ENCODE measurements at regions not wholly inside any gene's neighbourhood (a gene's known extent, or its start where the extent isn't known, plus 50 kb on each side); places are given as distances from the start of the nearest gene placed in this dataset.

GRCh38 chr16:86030116-86030515, 131.2 kb downstream of the IRF8 start:
- TF ChIP-seq SRF (IDR thresholded peaks at IDR 0.05; ENCODE audit: low read depth) = no peak
- no peak for TF ChIP-seq ZBTB33 (IDR thresholded peaks at IDR 0.05; ENCODE audit: extremely low read depth, insufficient replicate concordance, low read length)
- no peak for TF ChIP-seq REST (IDR thresholded peaks at IDR 0.05; ENCODE audit: low read depth)
- no peak for TF ChIP-seq TCF7L2 (IDR thresholded peaks at IDR 0.05; ENCODE audit: borderline replicate concordance, extremely low read depth, insufficient read depth, insufficient read length)
- no peak for TF ChIP-seq CTCF (IDR thresholded peaks at IDR 0.05 in 2 of 3, conservative IDR thresholded peaks at IDR 0.05 in 1 of 3; ENCODE audit: borderline replicate concordance in 1 of 3, insufficient read depth in 1 of 3, low read depth in 2 of 3, low read length in 2 of 3)
- TF ChIP-seq MAX (IDR thresholded peaks at IDR 0.05) = no peak
- no peak for TF ChIP-seq ATF3 (IDR thresholded peaks at IDR 0.05)
- TF ChIP-seq ZNF274 (IDR thresholded peaks at IDR 0.05; ENCODE audit: low read depth, low read length) = no peak
- TF ChIP-seq JUND (IDR thresholded peaks at IDR 0.05) = no peak
- no peak for TF ChIP-seq EZH2phosphoT487 (IDR thresholded peaks at IDR 0.05; ENCODE audit: borderline replicate concordance)
- no peak for TF ChIP-seq SP1 (IDR thresholded peaks at IDR 0.05; ENCODE audit: low read depth)
- no peak for TF ChIP-seq YY1 (IDR thresholded peaks at IDR 0.05; ENCODE audit: extremely low read depth, insufficient replicate concordance, low read depth, low read length)
- no peak for TF ChIP-seq RAD21 (IDR thresholded peaks at IDR 0.05; ENCODE audit: low read depth)
- TF ChIP-seq FOSL1 (IDR thresholded peaks at IDR 0.05; ENCODE audit: low read depth) = no peak
- TF ChIP-seq ELF1 (IDR thresholded peaks at IDR 0.05; ENCODE audit: borderline replicate concordance, low read depth) = no peak
- no peak for TF ChIP-seq POLR2A (IDR thresholded peaks at IDR 0.05; ENCODE audit: borderline replicate concordance, extremely low read depth, insufficient read depth, insufficient read length)
- TF ChIP-seq ZFX (IDR thresholded peaks at IDR 0.05) = no peak
- Histone ChIP-seq H3K9ac (ENCODE audit: low read length) (no peak overlapping the region), H3K9me3 (ENCODE audit: control insufficient read depth in 1 of 2, insufficient read depth in 1 of 2, low read depth in 1 of 2, low read length in 2 of 2) (no peaks in the 10 kb centered on the region), H3K36me3 (ENCODE audit: control insufficient read depth in 1 of 2, insufficient read depth in 2 of 2, low read length in 2 of 2) (no peaks in the 10 kb centered on the region), H3K27me3 (ENCODE audit: insufficient read depth, low read length) (peaks cover 37% of the 10 kb centered on the region), H3K9me2 (ENCODE audit: insufficient read depth) (no peaks in the 10 kb centered on the region), H3K4me3 (replicated peaks in 1 of 2; ENCODE audit: low read depth in 1 of 2, low read length in 2 of 2) (no peak overlapping the region), H3K79me2 (ENCODE audit: insufficient read depth, low read length) (no peaks in the 10 kb centered on the region), H3K27ac (ENCODE audit: low read depth, low read length) (no peak overlapping the region), H3K4me1 (ENCODE audit: control insufficient read depth in 1 of 2, insufficient read depth in 2 of 2, low read length in 2 of 2) (no peaks in the 10 kb centered on the region; a peak in 1 of 4 replicates), H2AFZ (ENCODE audit: low read depth, low read length, poor library complexity, severe bottlenecking) (no peak overlapping the region), H3K4me2 (ENCODE audit: low read length) (no peak overlapping the region), H4K20me1 (ENCODE audit: insufficient read depth) (no peaks in the 10 kb centered on the region)
- DNase-seq (ENCODE audit: low read depth, low spot score) (no peak), ATAC-seq (no peak)
- ChIA-PET CTCF (interaction anchor here (1.6 to 2.9 kb wide), 2 partner anchors 209 kb away, joined by 5 to 9 read pairs; no protein-coding TSS in a partner anchor), RAD21 (ENCODE audit: low non-redundant PET in 1 of 2, low total read pairs in 2 of 2, uncharacterized antibody in 2 of 2, unreplicated experiment in 2 of 2) (no interaction called here), POLR2A (no interaction called here)
- BruUV-seq (replicated peaks) = no TSS peak
- intact Hi-C loops (cut with micrococcal nuclease) = no loop called here
